Transverse colon (tissue), 3 donors: ENCODE measurements at regions not wholly inside any gene's neighbourhood (a gene's known extent, or its start where the extent isn't known, plus 50 kb on each side); places are given as distances from the start of the nearest gene placed in this dataset.

Experiments used
- EP300 ChIP-seq: sonication (generic); formaldehyde crosslinking; IDR thresholded peaks from one replicate; pipeline ENCODE4 v1.6.1; 2017; ENCODE audit warnings: antibody characterized with exemption, low read depth
- TF ChIP-seq, protein P1 (sequence below), 5 experiments: fragments of 200-600 bp in 3 of 5; fragments of 450-650 bp in 2 of 5; sonication (generic) in 3 of 5; IDR thresholded peaks; 1 replicate in 2 of 5; 2 replicates in 3 of 5; pipeline ENCODE4 v1.5.1; 2016 to 2017; ENCODE audit warnings: antibody characterized with exemption in 5 of 5, inconsistent platforms in 3 of 5, mild to moderate bottlenecking in 2 of 5, moderate library complexity in 1 of 5

- TF ChIP-seq EP300 = no peak
- TF ChIP-seq, protein P1, sequence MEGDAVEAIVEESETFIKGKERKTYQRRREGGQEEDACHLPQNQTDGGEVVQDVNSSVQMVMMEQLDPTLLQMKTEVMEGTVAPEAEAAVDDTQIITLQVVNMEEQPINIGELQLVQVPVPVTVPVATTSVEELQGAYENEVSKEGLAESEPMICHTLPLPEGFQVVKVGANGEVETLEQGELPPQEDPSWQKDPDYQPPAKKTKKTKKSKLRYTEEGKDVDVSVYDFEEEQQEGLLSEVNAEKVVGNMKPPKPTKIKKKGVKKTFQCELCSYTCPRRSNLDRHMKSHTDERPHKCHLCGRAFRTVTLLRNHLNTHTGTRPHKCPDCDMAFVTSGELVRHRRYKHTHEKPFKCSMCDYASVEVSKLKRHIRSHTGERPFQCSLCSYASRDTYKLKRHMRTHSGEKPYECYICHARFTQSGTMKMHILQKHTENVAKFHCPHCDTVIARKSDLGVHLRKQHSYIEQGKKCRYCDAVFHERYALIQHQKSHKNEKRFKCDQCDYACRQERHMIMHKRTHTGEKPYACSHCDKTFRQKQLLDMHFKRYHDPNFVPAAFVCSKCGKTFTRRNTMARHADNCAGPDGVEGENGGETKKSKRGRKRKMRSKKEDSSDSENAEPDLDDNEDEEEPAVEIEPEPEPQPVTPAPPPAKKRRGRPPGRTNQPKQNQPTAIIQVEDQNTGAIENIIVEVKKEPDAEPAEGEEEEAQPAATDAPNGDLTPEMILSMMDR (IDR thresholded peaks at IDR 0.05) = no peak
These were observed 115.1 kb downstream of the GYPC start for GRCh38 chr2:126771094-126771493.
